HK-2 (cell line): ENCODE measurements at regions not wholly inside any gene's neighbourhood (a gene's known extent, or its start where the extent isn't known, plus 50 kb on each side); places are given as distances from the start of the nearest gene placed in this dataset.
"Not testable (repeated sequence)": the region's sequence is repeated elsewhere in the genome, so short reads cannot be mapped to it uniquely, and the experiment has no call there.

Experiments used
- DNase-seq: peaks from one replicate; pipeline ENCODE4 v3.0.0-alpha.2; 2018; ENCODE audit not compliant: unreplicated experiment

GRCh38 chr3:34483311-34483887 is 685.0 kb downstream of the PDCD6IP start:
- no peak for DNase-seq

DNA sequence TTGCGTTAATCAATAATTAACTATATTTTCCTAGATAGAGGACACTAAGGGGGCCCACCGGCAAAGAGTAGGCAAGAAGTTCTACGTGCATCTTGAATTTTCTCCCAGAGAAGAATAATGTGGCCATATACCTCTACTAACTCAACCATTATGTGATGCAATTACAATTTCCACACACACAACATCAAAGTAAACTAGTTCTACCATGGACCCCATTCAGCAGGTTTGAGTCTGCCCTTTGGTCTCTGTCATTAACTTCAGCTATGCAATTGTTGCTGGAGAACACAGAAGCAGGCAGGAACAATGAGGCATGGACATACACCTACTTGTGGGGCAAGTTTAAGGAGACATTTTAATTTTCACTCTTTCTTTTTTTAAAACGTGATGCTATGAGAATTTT is 705.9 kb downstream of the PDCD6IP start:
- DNase-seq, result no peak

- DNase-seq, result no peak
Observed at GRCh38 chr3:34504775-34505174, 706.3 kb downstream of the PDCD6IP start.

GRCh38 chr3:34508732-34509131 is 710.3 kb downstream of the PDCD6IP start:
- no peak for DNase-seq

DNA sequence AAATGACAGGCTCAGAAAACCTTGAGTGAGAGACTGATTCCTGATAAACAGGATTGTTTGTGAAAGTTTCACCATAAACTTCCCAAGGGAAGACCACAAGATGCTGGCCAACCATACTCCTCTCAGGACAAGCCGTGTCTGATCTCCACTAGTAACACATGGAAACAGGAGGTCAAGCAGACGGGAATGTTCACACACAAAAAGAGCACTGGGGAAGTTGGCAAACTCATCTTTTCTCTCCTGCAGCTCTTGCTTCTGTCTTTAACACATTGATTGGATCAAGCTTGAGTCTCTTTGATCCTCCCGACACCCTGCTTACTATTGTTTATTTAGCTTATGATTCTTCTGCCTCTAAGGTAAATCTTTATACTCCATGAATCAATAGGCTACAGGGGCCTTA is 713.5 kb downstream of the PDCD6IP start:
- no peak for DNase-seq

DNA sequence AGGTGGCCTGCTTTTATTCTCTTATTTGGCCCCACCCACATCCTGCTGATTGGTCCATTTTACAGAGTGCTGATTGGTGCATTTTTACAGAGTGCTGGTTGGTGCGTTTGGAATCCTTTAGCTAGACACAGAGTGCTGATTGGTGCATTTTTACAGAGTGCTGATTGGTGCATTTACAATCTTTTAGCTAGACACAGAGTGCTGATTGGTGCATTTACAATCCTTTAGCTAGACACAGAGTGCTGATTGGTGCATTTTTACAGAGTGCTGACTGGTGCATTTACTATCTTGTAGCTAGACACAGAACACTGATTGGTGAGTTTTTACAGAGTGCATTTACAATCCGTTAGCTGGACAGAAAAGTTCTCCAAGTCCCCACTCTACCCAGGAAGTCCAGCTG is 720.6 kb downstream of the PDCD6IP start:
- not testable (repeated sequence) for DNase-seq

GRCh38 chr3:34531156-34531555 is 732.7 kb downstream of the PDCD6IP start:
- DNase-seq, result no peak

- no peak for DNase-seq
Observed at GRCh38 chr3:34533451-34533850, 735.0 kb downstream of the PDCD6IP start.

GRCh38 chr3:34534013-34534412 is 735.6 kb downstream of the PDCD6IP start:
- DNase-seq, result no peak

DNA sequence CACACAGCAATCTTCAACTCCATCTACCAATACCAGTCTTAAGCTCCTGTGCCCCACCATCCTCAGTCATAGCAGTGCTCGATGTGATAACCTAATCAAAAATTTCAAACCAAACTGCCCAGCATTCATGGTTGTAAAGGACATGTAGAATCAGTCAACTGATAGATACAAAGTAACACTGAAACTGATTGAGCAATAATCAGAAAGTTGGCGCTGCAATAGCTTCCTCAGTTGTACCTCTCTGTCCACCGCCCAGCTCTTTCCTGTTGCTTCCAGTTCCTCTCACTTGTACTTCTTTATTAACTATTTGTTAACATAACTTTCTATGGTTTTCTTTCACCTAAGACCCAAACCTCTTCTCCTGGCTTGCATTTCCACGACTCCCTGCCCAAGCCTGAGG is 745.7 kb downstream of the PDCD6IP start:
- DNase-seq, result no peak

GRCh38 chr3:34547297-34547920 is 749.0 kb downstream of the PDCD6IP start:
- no peak for DNase-seq

DNA sequence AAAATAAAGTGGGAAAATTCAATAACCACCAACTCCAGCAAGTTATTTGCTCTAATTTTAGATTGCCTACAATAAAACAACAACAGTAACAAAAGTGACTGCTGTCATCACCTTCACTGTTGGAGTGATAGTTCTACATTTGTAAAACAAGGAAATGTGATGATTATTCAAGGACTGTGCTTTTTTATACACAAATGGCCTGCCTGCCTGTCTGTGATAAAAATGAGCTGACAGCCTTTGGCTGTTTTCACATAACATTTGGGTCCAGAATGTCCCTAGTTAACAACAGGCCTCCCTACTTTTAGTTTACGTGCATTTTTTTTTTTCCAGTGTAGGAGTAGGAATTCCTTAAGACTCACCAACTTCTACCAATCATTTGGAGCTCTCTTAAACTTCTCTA is 768.8 kb downstream of the PDCD6IP start:
- no peak for DNase-seq

- no peak for DNase-seq
Observed at GRCh38 chr3:34568766-34569165, 770.3 kb downstream of the PDCD6IP start.

DNA sequence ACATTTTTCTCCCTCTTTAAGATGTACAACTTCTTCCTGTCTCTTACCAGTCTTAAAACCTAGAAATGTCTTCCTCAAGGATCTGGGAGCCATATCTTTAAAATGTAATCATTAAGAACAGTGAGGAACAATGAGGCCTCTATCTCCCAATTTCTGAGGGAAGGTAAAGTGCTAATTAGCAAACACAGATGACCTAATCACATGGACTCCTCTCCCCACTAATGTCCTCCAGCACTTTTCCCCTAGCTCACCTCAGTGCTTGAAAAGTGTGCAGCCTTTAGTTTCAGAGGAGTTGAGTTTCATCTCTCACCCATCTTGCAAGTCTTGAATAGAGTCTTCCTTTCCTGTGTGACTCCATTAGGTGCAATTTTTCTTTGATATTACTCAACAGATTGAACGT is 771.0 kb downstream of the PDCD6IP start:
- DNase-seq, result no peak

DNA sequence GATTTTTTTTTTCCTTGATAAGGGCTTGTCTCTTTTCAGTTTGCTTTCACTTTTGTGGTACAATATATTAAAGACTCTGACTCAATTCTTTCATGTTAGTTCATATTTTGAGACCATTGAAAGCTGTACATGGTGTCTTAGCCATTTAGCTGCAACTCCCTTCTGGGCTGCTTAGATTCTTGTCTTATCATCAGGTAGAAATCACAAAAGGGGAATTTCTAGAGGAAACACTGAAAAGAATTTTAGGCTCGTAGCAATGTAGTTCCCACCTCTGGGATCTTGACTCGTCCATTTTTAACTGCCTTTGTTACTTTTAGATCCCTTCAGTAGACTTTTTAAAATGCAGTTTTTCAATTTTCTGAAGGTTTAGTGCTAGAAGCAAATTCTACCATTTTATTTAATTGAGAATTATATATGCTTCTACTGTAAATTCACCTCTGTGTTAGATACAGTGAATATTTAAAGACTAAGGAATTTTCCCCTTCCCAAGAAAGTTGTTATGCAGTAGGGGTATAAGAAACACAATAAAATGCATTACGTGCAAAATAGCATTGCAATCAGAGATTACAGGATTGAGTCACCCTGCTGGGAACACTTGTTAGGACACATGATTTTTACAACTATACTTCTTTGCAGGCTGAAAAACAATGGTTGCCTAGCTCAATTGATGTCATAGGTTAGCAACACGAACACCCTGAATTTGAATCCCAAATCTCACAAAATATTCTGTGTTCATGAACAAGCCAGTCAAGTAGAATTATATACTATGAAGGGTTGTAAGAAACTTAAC is 772.7 kb downstream of the PDCD6IP start:
- no peak for DNase-seq

- DNase-seq, result no peak
Observed at GRCh38 chr3:34571714-34572113, 773.3 kb downstream of the PDCD6IP start.

- DNase-seq, result no peak
Observed at GRCh38 chr3:34575776-34576175, 777.3 kb downstream of the PDCD6IP start.

DNA sequence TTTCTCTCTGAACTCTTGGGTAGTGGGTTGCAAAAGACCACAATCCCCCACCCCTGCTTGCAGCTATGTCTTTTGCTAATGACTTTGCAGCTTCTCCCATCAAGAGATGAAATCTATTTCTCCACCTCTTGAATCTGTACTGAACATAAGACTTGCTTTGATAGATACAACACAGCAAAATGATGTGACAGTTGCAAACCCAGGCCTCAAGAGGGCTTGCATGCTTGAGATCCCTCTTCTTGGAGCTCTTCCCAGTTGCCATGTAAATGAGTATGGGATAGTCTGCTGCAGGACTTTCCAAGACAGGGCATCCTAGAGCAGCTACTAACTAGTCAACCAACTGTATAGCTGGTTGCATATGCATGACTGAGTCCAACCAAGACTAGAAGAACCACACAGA is 783.6 kb downstream of the PDCD6IP start:
- DNase-seq, result no peak

DNA sequence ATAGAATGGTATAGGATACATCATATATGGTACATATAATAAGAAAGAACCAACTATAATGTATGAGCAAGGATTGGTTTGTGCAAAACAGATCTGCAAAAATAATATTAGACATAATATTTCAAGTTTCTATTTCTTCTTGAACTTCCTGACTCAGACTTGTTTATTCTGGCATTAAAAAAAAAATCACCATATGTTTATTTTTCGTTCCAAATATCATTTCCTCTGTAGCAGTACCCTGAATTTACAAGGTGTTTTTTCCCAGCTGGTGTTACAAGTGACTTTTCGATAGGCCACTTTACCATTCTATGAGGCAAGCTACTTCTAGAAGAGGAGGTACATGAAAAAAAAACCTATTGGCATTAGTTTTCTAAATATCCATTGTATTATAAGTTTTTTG is 785.0 kb downstream of the PDCD6IP start:
- no peak for DNase-seq

- no peak for DNase-seq
Observed at GRCh38 chr3:34584971-34585370, 786.5 kb downstream of the PDCD6IP start.

DNA sequence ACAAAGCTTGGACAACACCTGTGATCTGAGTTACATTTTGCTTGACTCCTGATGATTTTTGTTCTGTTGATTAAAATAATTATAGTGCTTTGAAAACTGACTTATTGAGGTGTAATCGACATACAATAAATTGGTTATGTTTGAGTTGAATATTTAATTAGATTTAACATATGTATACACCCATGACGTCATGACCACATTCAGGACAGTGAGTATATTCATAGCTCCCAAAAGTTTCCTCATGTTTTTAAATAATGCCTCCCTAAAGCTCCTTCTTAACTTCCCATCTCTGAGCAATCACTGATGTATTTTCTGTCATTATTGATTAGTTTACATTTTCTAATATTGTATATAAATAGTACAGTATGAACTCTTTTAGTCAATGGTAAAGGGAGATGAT is 801.2 kb downstream of the PDCD6IP start:
- no peak for DNase-seq

- no peak for DNase-seq
Observed at GRCh38 chr3:34619990-34620389, 821.6 kb downstream of the PDCD6IP start.

GRCh38 chr3:34626699-34627098 is 828.3 kb downstream of the PDCD6IP start:
- DNase-seq, result no peak
